GM12878 (cell line): ENCODE measurements at regions not wholly inside any gene's neighbourhood (a gene's known extent, or its start where the extent isn't known, plus 50 kb on each side); places are given as distances from the start of the nearest gene placed in this dataset.

Source experiments
- BCL11A ChIP-seq: IDR thresholded peaks from 2 replicates; pipeline ENCODE4 v1.6.1; 2011; ENCODE audit warnings: low read depth, low read length
- CREB1 ChIP-seq: IDR thresholded peaks from 2 replicates; pipeline ENCODE4 v1.6.1; 2012; ENCODE audit warnings: low read depth, mild to moderate bottlenecking, inconsistent platforms
- ETV6 ChIP-seq, 2 experiments: fragments of 450-650 bp in 1 of 2; IDR thresholded peaks in 1 of 2; conservative IDR thresholded peaks in 1 of 2; 2 replicates each; pipeline ENCODE4 v1.6.1; 2014; ENCODE audit warnings: antibody characterized with exemption in 1 of 2, borderline replicate concordance in 1 of 2, low read depth in 1 of 2, mild to moderate bottlenecking in 1 of 2, moderate library complexity in 1 of 2
- FOXK2 ChIP-seq: fragments of 450-650 bp; IDR thresholded peaks from 2 replicates; pipeline ENCODE4 v1.6.1; 2017; ENCODE audit warnings: mild to moderate bottlenecking, moderate library complexity
- JUNB ChIP-seq: IDR thresholded peaks from 2 replicates; pipeline ENCODE4 v1.6.1; 2016; ENCODE audit warnings: antibody characterized with exemption, mild to moderate bottlenecking
- NFIC ChIP-seq: IDR thresholded peaks from 2 replicates; pipeline ENCODE4 v1.6.1; 2012; ENCODE audit warnings: low read depth, mild to moderate bottlenecking, inconsistent platforms, low read length, moderate library complexity
- NFYA ChIP-seq: IDR thresholded peaks from 2 replicates; pipeline ENCODE4 v1.6.1; 2011; ENCODE audit warnings: low read depth, mild to moderate bottlenecking, low read length, improper control_type of control experiment, borderline replicate concordance
- NFYB ChIP-seq: IDR thresholded peaks from 2 replicates; pipeline ENCODE4 v1.6.1; 2011; ENCODE audit warnings: low read depth, mild to moderate bottlenecking, low read length, improper control_type of control experiment, moderate library complexity; ENCODE audit not compliant: insufficient read depth
- RAD21 ChIP-seq: IDR thresholded peaks from 2 replicates; pipeline ENCODE4 v1.6.1; 2011; ENCODE audit warnings: mild to moderate bottlenecking, low read depth, low read length, moderate library complexity; ENCODE audit not compliant: insufficient read depth
- RUNX3 ChIP-seq: IDR thresholded peaks from 2 replicates; pipeline ENCODE4 v1.6.1; 2012; ENCODE audit warnings: low read length, inconsistent platforms
- TF ChIP-seq, protein P1 (sequence below): fragments of 450-650 bp; formaldehyde crosslinking; IDR thresholded peaks from 2 replicates; pipeline ENCODE4 v1.4.0; 2022; ENCODE audit warnings: mild to moderate bottlenecking, moderate library complexity
- TF ChIP-seq, protein P2 (sequence below): IDR thresholded peaks from 2 replicates; pipeline ENCODE4 v1.6.1; 2012; ENCODE audit warnings: low read depth, low read length, improper control_type of control experiment
- TF ChIP-seq, protein P3 (sequence below): fragments of 450-650 bp; IDR thresholded peaks from 2 replicates; pipeline ENCODE4 v1.6.1; 2017; ENCODE audit warnings: low read depth, mild to moderate bottlenecking, moderate library complexity
- TF ChIP-seq, protein P4 (sequence below): fragments of 450-650 bp; IDR thresholded peaks from 2 replicates; pipeline ENCODE4 v1.6.1; 2014; ENCODE audit warnings: mild to moderate bottlenecking
- TF ChIP-seq, protein P5 (sequence below): fragments of 150-350 bp; IDR thresholded peaks from 2 replicates; pipeline ENCODE4 v1.6.1; 2016; ENCODE audit warnings: low read depth, low read length
- TF ChIP-seq, protein P6 (sequence below): fragments of 450-650 bp; IDR thresholded peaks from 2 replicates; pipeline ENCODE4 v1.6.1; 2016; ENCODE audit warnings: mild to moderate bottlenecking

DNA sequence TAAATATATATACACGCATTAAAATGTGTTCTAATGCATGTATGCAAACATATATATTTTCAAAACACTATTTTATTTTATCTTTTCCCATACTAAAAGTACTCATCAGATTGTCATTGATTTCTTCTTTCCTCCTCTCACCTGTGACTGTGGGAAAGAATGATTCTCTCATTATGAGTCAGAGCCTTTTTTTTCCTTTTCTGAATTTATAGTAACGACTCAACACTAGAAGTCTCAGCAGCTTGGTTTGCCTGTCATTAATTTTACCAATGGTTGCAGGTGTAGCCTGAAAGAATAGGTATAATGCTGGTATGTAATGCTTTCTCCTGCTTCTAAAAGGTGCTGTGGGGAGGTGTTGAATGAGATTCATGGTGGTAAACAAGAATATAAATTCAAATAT lies 328.7 kb downstream of the UTRN start (continued):
- TF ChIP-seq, protein P1, sequence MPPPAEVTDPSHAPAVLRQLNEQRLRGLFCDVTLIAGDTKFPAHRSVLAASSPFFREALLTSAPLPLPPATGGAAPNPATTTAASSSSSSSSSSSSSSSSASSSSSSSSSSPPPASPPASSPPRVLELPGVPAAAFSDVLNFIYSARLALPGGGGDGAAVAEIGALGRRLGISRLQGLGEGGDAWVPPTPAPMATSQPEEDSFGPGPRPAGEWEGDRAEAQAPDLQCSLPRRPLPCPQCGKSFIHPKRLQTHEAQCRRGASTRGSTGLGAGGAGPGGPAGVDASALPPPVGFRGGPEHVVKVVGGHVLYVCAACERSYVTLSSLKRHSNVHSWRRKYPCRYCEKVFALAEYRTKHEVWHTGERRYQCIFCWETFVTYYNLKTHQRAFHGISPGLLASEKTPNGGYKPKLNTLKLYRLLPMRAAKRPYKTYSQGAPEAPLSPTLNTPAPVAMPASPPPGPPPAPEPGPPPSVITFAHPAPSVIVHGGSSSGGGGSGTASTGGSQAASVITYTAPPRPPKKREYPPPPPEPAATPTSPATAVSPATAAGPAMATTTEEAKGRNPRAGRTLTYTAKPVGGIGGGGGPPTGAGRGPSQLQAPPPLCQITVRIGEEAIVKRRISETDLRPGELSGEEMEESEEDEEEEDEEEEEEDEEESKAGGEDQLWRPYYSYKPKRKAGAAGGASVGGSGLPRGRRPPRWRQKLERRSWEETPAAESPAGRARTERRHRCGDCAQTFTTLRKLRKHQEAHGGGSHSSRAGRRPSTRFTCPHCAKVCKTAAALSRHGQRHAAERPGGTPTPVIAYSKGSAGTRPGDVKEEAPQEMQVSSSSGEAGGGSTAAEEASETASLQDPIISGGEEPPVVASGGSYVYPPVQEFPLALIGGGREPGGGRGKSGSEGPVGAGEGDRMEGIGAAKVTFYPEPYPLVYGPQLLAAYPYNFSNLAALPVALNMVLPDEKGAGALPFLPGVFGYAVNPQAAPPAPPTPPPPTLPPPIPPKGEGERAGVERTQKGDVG (CRISPR knock-in tag) = no peak
- TF ChIP-seq JUNB (peak; percentile 84), RAD21 (no peak), NFYB (no peak), RUNX3 (peak; percentile 59), NFYA (no peak), ETV6 (conservative IDR thresholded peaks at IDR 0.05 in 1 of 2, IDR thresholded peaks at IDR 0.05 in 1 of 2; ENCODE audit: borderline replicate concordance in 1 of 2, low read depth in 1 of 2) (no peak), NFIC (peak; percentile 31; the same call in 1 of the 2 replicates), BCL11A (no peak), FOXK2 (no peak), CREB1 (no peak)
- TF ChIP-seq, protein P2, sequence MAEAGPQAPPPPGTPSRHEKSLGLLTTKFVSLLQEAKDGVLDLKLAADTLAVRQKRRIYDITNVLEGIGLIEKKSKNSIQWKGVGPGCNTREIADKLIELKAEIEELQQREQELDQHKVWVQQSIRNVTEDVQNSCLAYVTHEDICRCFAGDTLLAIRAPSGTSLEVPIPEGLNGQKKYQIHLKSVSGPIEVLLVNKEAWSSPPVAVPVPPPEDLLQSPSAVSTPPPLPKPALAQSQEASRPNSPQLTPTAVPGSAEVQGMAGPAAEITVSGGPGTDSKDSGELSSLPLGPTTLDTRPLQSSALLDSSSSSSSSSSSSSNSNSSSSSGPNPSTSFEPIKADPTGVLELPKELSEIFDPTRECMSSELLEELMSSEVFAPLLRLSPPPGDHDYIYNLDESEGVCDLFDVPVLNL = no peak
- TF ChIP-seq, protein P3, sequence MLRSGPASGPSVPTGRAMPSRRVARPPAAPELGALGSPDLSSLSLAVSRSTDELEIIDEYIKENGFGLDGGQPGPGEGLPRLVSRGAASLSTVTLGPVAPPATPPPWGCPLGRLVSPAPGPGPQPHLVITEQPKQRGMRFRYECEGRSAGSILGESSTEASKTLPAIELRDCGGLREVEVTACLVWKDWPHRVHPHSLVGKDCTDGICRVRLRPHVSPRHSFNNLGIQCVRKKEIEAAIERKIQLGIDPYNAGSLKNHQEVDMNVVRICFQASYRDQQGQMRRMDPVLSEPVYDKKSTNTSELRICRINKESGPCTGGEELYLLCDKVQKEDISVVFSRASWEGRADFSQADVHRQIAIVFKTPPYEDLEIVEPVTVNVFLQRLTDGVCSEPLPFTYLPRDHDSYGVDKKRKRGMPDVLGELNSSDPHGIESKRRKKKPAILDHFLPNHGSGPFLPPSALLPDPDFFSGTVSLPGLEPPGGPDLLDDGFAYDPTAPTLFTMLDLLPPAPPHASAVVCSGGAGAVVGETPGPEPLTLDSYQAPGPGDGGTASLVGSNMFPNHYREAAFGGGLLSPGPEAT = no peak
- TF ChIP-seq, protein P4, sequence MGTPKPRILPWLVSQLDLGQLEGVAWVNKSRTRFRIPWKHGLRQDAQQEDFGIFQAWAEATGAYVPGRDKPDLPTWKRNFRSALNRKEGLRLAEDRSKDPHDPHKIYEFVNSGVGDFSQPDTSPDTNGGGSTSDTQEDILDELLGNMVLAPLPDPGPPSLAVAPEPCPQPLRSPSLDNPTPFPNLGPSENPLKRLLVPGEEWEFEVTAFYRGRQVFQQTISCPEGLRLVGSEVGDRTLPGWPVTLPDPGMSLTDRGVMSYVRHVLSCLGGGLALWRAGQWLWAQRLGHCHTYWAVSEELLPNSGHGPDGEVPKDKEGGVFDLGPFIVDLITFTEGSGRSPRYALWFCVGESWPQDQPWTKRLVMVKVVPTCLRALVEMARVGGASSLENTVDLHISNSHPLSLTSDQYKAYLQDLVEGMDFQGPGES = no peak
- TF ChIP-seq, protein P5, sequence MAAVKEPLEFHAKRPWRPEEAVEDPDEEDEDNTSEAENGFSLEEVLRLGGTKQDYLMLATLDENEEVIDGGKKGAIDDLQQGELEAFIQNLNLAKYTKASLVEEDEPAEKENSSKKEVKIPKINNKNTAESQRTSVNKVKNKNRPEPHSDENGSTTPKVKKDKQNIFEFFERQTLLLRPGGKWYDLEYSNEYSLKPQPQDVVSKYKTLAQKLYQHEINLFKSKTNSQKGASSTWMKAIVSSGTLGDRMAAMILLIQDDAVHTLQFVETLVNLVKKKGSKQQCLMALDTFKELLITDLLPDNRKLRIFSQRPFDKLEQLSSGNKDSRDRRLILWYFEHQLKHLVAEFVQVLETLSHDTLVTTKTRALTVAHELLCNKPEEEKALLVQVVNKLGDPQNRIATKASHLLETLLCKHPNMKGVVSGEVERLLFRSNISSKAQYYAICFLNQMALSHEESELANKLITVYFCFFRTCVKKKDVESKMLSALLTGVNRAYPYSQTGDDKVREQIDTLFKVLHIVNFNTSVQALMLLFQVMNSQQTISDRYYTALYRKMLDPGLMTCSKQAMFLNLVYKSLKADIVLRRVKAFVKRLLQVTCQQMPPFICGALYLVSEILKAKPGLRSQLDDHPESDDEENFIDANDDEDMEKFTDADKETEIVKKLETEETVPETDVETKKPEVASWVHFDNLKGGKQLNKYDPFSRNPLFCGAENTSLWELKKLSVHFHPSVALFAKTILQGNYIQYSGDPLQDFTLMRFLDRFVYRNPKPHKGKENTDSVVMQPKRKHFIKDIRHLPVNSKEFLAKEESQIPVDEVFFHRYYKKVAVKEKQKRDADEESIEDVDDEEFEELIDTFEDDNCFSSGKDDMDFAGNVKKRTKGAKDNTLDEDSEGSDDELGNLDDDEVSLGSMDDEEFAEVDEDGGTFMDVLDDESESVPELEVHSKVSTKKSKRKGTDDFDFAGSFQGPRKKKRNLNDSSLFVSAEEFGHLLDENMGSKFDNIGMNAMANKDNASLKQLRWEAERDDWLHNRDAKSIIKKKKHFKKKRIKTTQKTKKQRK = no peak
- TF ChIP-seq, protein P6, sequence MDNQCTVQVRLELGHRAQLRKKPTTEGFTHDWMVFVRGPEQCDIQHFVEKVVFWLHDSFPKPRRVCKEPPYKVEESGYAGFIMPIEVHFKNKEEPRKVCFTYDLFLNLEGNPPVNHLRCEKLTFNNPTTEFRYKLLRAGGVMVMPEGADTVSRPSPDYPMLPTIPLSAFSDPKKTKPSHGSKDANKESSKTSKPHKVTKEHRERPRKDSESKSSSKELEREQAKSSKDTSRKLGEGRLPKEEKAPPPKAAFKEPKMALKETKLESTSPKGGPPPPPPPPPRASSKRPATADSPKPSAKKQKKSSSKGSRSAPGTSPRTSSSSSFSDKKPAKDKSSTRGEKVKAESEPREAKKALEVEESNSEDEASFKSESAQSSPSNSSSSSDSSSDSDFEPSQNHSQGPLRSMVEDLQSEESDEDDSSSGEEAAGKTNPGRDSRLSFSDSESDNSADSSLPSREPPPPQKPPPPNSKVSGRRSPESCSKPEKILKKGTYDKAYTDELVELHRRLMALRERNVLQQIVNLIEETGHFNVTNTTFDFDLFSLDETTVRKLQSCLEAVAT = no peak
